ENCODE measurements at regions not wholly inside any gene's neighbourhood (a gene's known extent, or its start where the extent isn't known, plus 50 kb on each side); places are given as distances from the start of the nearest gene placed in this dataset.

DNA sequence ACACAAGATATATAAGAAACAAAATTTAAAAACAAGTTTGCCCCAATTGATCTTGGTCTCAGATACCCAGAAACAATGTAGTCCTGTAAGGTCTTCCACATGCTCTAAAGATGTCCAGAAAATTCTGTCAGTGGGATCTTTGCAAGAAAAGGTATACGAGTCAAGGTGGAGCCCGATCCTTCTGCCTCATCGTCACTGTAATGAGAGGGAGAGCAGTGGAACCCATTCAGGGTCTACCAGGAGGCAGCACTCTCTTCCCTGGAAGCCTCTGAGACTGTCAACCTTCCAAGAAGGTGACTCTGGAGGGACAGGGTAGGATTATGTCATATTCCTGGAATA lies 112.8 kb downstream of the JCAD start:
- no peaks in the 10 kb centered on the region for H3K23me2 ChIP-seq (ENCODE audit: insufficient read length, low read depth, low read length, poor library complexity, severe bottlenecking)
- H3K56ac ChIP-seq (ENCODE audit: insufficient read length, low read depth, low read length) = no peak overlapping the region
- DNase-seq = no peak
- H3K14ac ChIP-seq (ENCODE audit: insufficient read depth, low read length) = no peak overlapping the region
- no peaks in the 10 kb centered on the region for H3K27me3 ChIP-seq (ENCODE audit: insufficient read depth, low read length)
- H3K27me3 Mint-ChIP-seq (ENCODE audit: low read depth) = peaks cover 2% of the 10 kb centered on the region; the same call in 1 of the 2 replicates
- no peak overlapping the region for H2BK12ac ChIP-seq (ENCODE audit: insufficient read length, low read depth, low read length)
- H3K23ac ChIP-seq (ENCODE audit: insufficient read length, low read depth, low read length) = no peak overlapping the region
- no peak overlapping the region for H3K4me2 ChIP-seq (ENCODE audit: insufficient read depth, insufficient read length, low read length)
- no peak overlapping the region for H2BK20ac ChIP-seq (ENCODE audit: low read depth, low read length, poor library complexity, severe bottlenecking)
- H3K4me3 Mint-ChIP-seq = no peak overlapping the region
- no peak overlapping the region for H2AK5ac ChIP-seq (ENCODE audit: insufficient read length, low read length)
- no peak for TF ChIP-seq CTCF (conservative IDR thresholded peaks at IDR 0.05)
- H4K8ac ChIP-seq (replicated peaks; ENCODE audit: insufficient read length, low read depth, low read length) = no peak overlapping the region
- no peak overlapping the region for H3T11ph ChIP-seq (ENCODE audit: low read length)
- H3K36me3 Mint-ChIP-seq (ENCODE audit: insufficient read depth in 1 of 3, low read depth in 3 of 3) = no peaks in the 10 kb centered on the region; a peak in 1 of 7 replicates
- H2BK120ac ChIP-seq (ENCODE audit: low read depth, low read length, poor library complexity, severe bottlenecking) = no peak overlapping the region
- H2BK15ac ChIP-seq (ENCODE audit: low read depth, low read length) = no peak overlapping the region
- H3K4me1 Mint-ChIP-seq = peaks cover 7 to 15% of the 10 kb centered on the region in 2 experiments
- no peak overlapping the region for H3K18ac ChIP-seq (ENCODE audit: insufficient read length, low read depth, low read length)
- WGBS (ENCODE audit: extremely low coverage, insufficient read length, low lambda C conversion rate) = no CpG with 5 or more reads among the region's 3 CpGs
- H3K9me3 ChIP-seq (ENCODE audit: control insufficient read depth, low read depth, low read length) = no peaks in the 10 kb centered on the region
- 0 out of 2 replicates have a peak, but pooled peaks cover 4% of the 10 kb centered on the region for H3K4me1 ChIP-seq (ENCODE audit: insufficient read depth, low read length)
- no peaks in the 10 kb centered on the region for H3K9me3 Mint-ChIP-seq
- H2AFZ ChIP-seq (ENCODE audit: low read length) = no peak overlapping the region
- H3K79me2 ChIP-seq (ENCODE audit: insufficient read depth, low read length) = no peaks in the 10 kb centered on the region
- H3K27ac Mint-ChIP-seq = no peak overlapping the region
- H3K4ac ChIP-seq (ENCODE audit: low read depth, low read length) = no peak overlapping the region
- H3K27ac ChIP-seq (ENCODE audit: insufficient read length, low read depth, low read length) = no peak overlapping the region
- no peaks in the 10 kb centered on the region for H4K20me1 ChIP-seq (ENCODE audit: control insufficient read depth, insufficient read depth, insufficient read length)
- no peaks in the 10 kb centered on the region for H3K79me1 ChIP-seq (ENCODE audit: insufficient read depth, low read depth, low read length, poor library complexity, severe bottlenecking)
- no peak overlapping the region for H4K5ac ChIP-seq (ENCODE audit: insufficient read length, low read depth, low read length)
- no peak overlapping the region for H3K9ac ChIP-seq (ENCODE audit: extremely low read depth, insufficient read length, low read length)
- H2BK5ac ChIP-seq (ENCODE audit: insufficient read length, low read length) = no peak overlapping the region
- no peak overlapping the region for H4K91ac ChIP-seq (ENCODE audit: insufficient read length, low read depth, low read length)
